Activated CD8-positive, alpha-beta T cell treated with anti-CD3 and anti-CD28 coated beads for 36 hours (primary cell): ENCODE measurements at regions not wholly inside any gene's neighbourhood (a gene's known extent, or its start where the extent isn't known, plus 50 kb on each side); places are given as distances from the start of the nearest gene placed in this dataset.
"Not testable (repeated sequence)": the region's sequence is repeated elsewhere in the genome, so short reads cannot be mapped to it uniquely, and the experiment has no call there.

Experiments used
- ATAC-seq: fragments of 200-7000 bp; cut with Tn5 transposase; one replicate; pipeline ENCODE4 v1.10.0; 2021; ENCODE audit warnings: mild to moderate bottlenecking, moderate library complexity
- CTCF ChIA-PET: fragments of 350-600 bp; sonication (Branson Sonifier 250); formaldehyde crosslinking; loops from one replicate; lab custom pipeline; 2021; ENCODE audit warnings: antibody characterized with exemption; lab: Charles Lee
- POLR2A ChIA-PET: fragments of 350-600 bp; sonication (Branson Sonifier 250); formaldehyde crosslinking; loops from one replicate; lab custom pipeline; 2021; ENCODE audit warnings: antibody characterized with exemption; lab: Charles Lee
- DNase-seq: peaks from one replicate; pipeline ENCODE4 v3.0.0-alpha.2; 2020
- H3K27ac Mint-ChIP-seq: one replicate; pipeline ENCODE4 v1.8.0; 2021; ENCODE audit warnings: mild to moderate bottlenecking, mixed read lengths
- H3K27me3 Mint-ChIP-seq: one replicate; pipeline ENCODE4 v1.8.0; 2021; ENCODE audit warnings: mixed read lengths
- H3K36me3 Mint-ChIP-seq: one replicate; pipeline ENCODE4 v1.8.0; 2021; ENCODE audit warnings: low read depth, mixed read lengths
- H3K4me1 Mint-ChIP-seq: one replicate; pipeline ENCODE4 v1.8.0; 2021; ENCODE audit warnings: low read depth, mixed read lengths
- H3K4me3 Mint-ChIP-seq: one replicate; pipeline ENCODE4 v1.8.0; 2021; ENCODE audit warnings: mild to moderate bottlenecking, moderate library complexity, mixed read lengths
- H3K9me3 Mint-ChIP-seq: one replicate; pipeline ENCODE4 v1.8.0; 2021; ENCODE audit warnings: mixed read lengths
- CTCF ChIP-seq: fragments of 200-600 bp; IDR thresholded peaks from one replicate; pipeline ENCODE4 v1.8.0; 2022; ENCODE audit warnings: antibody characterized with exemption, mild to moderate bottlenecking
- intact Hi-C: fragments of 100-400 bp; cut with micrococcal nuclease; formaldehyde crosslinking; loops from one replicate; pipeline ENCODE4 v1.10.0; 2022

- Mint-ChIP-seq H3K27ac (no peak overlapping the region), H3K9me3 (no peaks in the 10 kb centered on the region), H3K4me1 (no peaks in the 10 kb centered on the region), H3K4me3 (no peak overlapping the region), H3K27me3 (peaks cover 7% of the 10 kb centered on the region), H3K36me3 (no peaks in the 10 kb centered on the region)
- ATAC-seq = no peak
- CTCF ChIA-PET = no interaction called here
- POLR2A ChIA-PET = no interaction called here
- intact Hi-C loops = no loop called here
- TF ChIP-seq CTCF = no peak
- no peak for DNase-seq
These were observed 54.2 kb upstream of the NOTCH1 start for GRCh38 chr9:136599811-136600660.

GRCh38 chr9:136599074-136599531, 53.3 kb upstream of the NOTCH1 start:
- DNase-seq (no peak), ATAC-seq (no peak)
- ChIA-PET CTCF (no interaction called here), POLR2A (no interaction called here)
- Mint-ChIP-seq H3K36me3 (no peaks in the 10 kb centered on the region), H3K27ac (no peak overlapping the region), H3K27me3 (peaks cover 7% of the 10 kb centered on the region), H3K4me3 (no peak overlapping the region), H3K9me3 (no peaks in the 10 kb centered on the region), H3K4me1 (no peaks in the 10 kb centered on the region)
- no peak for TF ChIP-seq CTCF
- intact Hi-C loops = no loop called here

- H3K27ac Mint-ChIP-seq, ATAC-seq, CTCF ChIA-PET, H3K4me3 Mint-ChIP-seq, POLR2A ChIA-PET, H3K36me3 Mint-ChIP-seq, H3K27me3 Mint-ChIP-seq, intact Hi-C loops, H3K9me3 Mint-ChIP-seq, H3K4me1 Mint-ChIP-seq, DNase-seq: not testable (repeated sequence)
These were observed 52.7 kb upstream of the NOTCH1 start for GRCh38 chr9:136598390-136599073.

- intact Hi-C loops = no loop called here
These were observed 52.1 kb upstream of the NOTCH1 start for GRCh38 chr9:136597965-136598364.

More at GRCh38 chr9:136597965-136598364, 52.1 kb upstream of the NOTCH1 start:
- Mint-ChIP-seq H3K27ac (no peak overlapping the region), H3K9me3 (no peaks in the 10 kb centered on the region), H3K27me3 (peaks cover 5% of the 10 kb centered on the region), H3K4me1 (no peaks in the 10 kb centered on the region), H3K4me3 (no peak overlapping the region), H3K36me3 (no peaks in the 10 kb centered on the region)
- POLR2A ChIA-PET = no interaction called here
- ATAC-seq (no peak), DNase-seq (no peak)
- CTCF ChIA-PET = no interaction called here
- TF ChIP-seq CTCF = no peak
